NCI-H345 treated with DMSO at 0.1 percent for 48 hours (cell line): ENCODE measurements at regions not wholly inside any gene's neighbourhood (a gene's known extent, or its start where the extent isn't known, plus 50 kb on each side); places are given as distances from the start of the nearest gene placed in this dataset.

Experiments used
- DNase-seq: peaks from one replicate; lab custom pipeline; 2025; ENCODE audit not compliant: unreplicated experiment; lab: John Stamatoyannopoulos, UW

DNA sequence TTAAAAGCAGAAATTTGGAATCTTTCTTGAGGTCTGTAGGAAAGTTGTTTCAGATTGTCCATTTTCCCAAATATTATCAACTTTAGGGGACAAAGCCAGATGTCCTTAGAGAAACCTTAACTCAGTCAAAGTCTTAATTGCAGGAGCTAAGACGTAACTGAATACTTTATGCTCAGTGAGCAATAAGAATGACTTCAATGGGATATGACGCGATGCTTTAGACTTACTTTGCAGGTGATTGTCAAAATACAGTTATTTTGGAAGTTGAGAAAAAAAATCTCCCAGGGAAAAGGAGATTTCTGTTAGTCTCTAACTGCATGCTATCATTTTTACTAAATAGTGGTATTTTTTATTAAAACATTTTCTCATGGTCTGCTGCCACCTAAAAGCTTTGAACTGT, 750.9 kb upstream of the STXBP6 start:
- no peak for DNase-seq

DNA sequence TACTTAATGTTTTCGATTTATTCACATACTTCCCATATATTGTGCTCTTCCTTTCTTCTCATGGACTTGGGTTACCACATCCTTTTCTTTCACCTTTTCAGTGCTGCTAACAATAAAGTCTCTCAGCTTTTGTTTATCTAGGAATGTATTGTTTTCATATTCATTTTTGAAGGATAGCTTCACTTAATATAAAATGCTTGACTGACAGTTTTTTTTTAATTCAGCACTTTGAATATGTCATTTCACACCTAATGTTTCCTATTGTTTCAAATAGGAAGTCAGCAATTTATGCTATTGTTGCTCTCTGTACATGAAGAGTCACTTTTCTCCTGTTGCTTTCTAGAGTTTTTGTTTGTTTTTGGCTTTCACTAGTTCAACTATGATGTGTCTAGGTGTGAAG, 738.3 kb upstream of the STXBP6 start:
- DNase-seq: no peak

DNA sequence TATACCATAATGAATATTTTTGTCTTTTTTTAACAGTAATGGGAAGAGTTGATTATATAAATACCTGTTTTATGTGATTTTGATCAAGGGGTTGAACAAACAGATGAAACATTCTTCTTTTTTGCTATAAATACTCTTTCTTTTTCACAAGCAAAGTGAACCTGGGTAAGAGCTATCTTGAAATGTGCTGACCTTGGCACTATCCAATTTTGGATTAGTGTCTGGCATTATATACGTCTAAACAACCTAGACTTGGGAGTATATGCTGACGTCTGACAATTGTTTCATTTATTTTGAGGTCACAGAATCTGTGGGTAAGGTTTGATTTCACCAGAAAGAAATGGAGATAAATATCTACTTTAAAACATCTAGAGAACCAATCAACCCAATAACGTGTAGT, 716.0 kb upstream of the STXBP6 start:
- no peak for DNase-seq

DNA sequence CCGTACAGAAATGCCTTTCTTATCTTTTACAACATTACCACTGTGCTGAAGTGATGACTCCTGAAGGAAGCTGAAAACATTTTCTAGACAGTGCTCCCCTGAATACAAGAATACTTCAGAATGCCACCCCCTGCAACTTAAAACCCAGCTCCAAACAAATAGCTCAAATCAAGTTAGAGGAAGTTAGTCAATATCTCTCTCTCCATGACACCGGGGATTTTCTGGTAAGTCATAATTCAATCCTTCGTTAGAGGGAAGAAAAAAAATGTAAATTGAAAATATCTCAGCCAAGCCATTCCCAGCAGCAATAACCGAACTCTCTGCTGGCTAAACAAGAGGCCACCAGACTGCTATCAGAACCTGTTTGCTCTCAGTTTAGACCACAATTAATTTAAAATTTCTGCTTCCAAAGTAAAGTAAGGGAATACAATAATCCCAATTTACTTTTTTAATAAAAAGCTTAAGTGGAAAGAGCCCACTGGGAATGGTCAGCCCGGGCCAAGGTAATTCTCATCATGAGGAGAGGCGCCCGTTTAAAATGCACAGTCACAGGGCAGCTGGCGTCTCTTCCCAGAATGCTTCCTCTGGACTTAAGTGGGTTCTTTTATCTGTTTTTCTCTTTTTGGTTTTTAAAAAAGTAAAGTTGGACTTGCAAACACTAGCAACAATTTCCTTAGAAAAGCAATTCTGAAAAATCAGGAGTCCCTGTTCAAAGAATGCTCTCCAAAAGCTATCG, 710.1 kb upstream of the STXBP6 start:
- no peak for DNase-seq

DNA sequence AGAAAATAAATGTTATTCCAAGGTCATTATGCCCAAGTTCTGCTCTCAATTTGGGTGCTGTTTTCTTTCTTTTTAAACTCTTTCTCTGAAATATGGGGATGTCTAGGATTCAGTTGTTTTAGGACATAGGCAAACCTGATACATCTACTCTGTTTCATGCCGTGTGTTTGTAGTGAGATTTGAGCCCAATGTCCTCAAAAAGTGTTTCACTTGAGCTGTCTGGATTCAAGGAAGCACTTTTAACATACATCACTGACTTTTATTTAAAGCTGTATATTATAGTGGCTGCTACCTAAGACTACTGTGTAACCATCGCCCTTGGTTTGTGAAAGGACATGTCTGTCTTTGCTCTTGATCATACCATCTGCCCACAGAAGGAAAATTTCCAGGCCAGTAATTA, 709.3 kb upstream of the STXBP6 start:
- no peak for DNase-seq

DNA sequence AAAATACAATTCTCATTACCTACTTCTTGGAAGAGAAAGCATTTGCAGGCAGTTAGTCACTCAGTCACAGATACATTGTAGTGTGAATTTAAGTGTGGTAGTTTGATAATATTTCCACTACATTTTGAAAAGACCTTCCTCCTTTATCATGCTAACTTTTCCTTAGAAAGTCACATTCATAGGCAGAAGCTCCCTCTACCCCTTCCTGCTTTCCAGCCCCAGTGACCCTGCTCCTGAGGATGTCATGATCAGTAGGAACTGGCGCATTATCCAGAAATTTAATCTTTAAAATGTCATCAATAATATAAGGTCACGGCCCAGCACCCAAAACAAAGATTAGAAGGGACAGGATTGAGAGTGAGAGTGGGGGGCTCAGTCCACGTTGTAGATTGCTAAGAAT, 707.4 kb upstream of the STXBP6 start:
- no peak for DNase-seq

DNA sequence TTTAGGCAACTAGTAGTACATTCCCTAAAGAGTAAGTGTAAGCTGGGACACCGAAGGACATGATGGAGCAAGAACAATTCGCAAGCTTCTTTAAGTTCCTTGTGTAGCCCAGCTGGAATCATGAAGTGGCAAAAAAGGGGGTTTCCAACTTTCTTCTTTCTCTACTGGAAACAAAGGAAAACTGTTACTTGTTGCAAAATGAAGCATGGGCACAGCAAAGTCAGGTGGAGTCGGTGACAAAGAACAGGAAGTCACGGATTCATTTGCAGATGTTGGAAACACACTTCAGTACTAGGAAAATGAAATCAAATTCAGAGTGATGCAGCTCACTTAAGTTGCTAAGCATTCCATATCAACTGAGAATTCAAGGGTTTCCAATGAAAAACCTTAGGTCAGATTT, 706.9 kb upstream of the STXBP6 start:
- DNase-seq: no peak

DNA sequence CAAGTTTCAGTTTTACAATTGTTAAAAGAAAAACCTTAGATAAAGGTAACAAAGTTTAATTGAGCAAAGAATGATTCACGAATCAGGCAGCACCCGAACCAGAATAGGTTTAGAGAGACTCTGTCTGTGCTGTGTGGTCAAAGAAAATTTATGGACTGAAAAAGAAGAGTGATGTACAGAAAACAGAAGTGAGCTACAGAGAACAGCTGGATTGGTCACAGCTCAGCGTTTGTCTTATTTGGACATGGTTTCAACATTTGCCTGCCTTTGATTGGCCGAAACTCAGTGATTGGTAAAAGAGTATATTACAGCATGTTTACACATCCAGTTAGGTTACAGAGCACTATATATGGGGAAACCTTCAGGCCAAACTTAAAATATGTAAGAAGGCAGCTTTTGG, 703.2 kb upstream of the STXBP6 start:
- DNase-seq: no peak

DNA sequence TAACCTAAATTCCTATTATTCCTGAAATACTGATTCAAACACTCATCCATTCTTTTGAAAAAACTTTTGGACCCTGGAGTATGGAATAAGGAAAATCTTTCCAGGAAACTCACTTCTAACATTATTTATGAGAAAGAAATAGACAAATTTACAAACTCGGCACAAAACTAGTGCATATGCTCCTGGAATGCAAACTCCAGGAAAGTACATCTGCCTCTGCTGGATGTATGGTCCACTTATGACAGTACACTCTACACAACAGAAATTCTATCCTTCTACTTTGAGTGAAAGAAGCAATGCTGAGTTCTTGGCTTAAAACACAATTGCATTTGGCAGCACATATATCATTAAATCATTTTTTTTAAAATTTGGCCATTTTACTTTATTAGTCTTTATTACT, 700.5 kb upstream of the STXBP6 start:
- DNase-seq: no peak
